SH-SY5Y (cell line): ENCODE measurements at regions not wholly inside any gene's neighbourhood (a gene's known extent, or its start where the extent isn't known, plus 50 kb on each side); places are given as distances from the start of the nearest gene placed in this dataset.

Experiments
- GATA2 ChIP-seq: IDR thresholded peaks from 2 replicates; pipeline ENCODE4 v1.6.1; 2011; ENCODE audit warnings: mild to moderate bottlenecking, low read depth, low read length
- GATA3 ChIP-seq: IDR thresholded peaks from 2 replicates; pipeline ENCODE4 v1.6.1; 2011; ENCODE audit warnings: low read depth, mild to moderate bottlenecking, low read length, moderate library complexity

DNA sequence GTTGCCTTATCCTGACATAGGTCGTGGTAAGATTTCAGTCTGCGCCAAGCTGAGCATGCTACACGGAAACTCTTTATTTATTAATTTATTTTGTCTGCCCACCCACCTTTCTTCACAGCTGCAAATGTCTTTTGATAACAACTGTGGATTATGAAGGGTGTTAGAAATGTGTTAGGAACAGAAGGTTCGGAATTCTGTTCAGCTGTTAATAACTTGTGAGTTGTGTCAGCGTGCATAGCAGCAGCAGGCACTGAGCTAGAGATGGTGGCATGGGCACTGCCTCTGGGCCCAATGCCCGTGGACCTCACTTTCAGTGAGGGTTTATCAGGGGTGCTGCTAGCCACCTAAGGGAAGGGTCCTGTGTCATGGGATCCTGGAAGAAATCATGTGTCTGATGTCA is 162.5 kb upstream of the NTM start:
- TF ChIP-seq GATA2 (no peak), GATA3 (no peak)

DNA sequence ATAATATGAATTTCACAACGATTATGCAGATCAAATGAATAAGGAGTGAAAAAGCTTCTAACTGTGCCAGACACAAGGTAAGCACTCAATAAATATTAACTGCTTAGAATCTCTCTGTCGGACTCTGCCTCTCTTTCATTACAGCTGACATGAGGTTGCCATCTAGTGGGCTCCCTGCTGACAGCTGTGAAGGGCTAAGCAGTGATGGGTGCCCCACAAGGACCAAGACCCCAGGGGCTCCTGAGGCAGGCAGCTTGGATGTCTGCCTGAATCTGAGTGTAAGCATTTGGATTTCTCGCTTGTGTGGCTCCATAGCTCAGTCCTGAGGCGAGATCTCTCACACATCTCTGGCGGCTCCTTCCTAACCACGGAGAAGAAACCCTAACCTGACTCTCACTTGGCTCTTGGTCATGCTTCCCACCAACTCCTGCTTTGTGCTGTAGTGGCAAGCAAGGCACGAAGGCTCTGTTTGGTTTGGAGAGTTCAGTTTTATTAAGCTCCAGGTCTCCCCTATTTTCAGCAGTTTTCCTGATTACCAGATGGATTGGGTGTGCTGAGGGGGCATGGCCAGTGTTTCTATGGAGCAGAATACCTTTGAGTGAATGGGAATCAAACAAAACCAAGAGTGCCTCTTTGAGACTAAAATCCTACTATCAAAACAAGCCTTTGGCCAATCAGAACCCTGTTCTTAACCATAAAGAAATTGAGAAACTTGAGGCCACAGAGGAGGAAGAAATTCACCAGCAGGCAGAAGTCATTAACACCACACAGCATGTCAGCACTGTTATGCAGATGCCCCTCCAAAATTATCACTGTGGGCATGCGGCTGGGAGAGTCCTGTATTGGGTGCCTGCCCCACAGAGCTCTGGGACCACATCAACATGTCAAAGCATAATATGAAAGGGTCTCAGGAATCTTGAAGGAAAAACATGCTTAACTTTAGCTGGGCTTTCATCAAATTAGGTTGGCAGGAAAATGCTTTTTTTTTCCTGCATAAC is 152.8 kb upstream of the NTM start:
- TF ChIP-seq GATA2: no peak
- no peak for TF ChIP-seq GATA3

DNA sequence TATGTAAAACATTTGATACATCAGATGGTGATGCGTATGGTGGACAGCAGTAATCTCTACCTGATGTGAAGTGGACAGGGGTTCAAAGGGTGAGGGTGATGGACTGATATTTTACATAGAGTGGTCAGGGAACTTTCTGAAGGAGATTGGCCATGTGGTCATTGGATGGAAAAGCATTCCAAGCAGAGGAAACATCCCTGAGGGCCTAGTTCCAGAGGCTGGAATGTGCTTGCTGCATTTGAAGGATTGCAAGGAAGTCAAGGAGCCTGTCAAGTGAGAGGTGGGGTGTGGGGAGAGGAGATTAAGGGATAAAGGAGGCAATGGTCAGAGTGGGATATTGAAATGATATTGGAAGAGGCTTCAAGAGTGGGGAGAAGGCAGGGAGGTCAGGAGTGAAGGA is 151.9 kb upstream of the NTM start:
- TF ChIP-seq GATA3: no peak
- no peak for TF ChIP-seq GATA2

DNA sequence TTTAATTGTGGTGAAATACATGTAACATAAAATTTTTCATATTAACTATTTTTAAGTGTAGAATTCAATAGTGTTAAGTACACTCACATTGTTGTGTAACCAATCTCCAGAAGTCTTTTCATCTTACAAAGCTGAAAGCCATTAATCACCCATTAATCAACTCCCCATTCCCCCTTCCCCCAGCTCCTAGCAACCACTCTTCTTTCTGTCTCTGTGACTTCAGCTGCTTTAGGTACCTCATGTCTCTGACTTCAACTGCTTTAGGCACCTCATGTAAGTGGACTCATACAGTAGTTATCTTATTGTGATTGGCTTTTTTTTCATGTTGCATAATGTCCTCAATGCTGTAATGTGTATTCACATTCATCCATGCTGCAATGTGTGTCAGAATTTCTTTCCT is 150.8 kb upstream of the NTM start:
- TF ChIP-seq GATA3 (no peak), GATA2 (no peak)

DNA sequence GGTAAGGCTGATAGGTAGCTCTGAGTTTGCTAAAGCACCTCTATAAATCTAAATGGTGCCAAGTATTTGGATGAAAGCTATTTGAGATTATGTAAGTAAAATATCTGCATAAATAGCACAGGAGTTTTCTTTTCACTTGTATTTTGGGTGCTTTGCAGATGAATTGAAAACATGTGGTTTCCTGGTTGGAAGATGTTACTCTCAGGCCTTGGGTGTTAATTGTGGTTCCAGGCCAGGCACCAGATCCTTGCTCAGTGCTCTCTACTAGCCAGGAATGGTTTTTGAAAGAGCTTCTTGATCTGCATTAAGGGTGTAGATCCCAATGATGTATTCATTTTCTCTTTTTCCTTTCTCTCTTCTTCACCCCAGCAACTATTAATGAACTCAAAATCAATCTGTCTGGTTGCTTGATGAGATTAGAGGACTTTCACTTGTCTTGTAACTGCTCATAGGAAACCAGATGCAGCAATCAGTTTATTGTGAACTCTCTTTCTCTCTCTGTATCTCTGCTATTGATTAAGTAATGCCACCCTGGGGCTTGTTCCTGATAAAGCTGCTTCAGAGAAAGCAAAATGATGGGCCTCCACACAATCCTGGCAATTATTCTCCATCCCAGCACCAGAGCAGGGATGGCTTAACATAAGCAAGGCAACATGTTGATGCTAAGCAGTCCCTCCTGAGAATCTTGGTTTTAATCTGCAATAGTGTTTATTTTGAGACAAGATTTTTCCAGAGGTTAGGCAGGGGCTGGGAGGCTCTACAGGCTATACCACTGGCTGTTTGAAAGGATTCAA is 147.0 kb upstream of the NTM start:
- TF ChIP-seq GATA2 (peak; percentile 65), GATA3 (peak; percentile 66)

DNA sequence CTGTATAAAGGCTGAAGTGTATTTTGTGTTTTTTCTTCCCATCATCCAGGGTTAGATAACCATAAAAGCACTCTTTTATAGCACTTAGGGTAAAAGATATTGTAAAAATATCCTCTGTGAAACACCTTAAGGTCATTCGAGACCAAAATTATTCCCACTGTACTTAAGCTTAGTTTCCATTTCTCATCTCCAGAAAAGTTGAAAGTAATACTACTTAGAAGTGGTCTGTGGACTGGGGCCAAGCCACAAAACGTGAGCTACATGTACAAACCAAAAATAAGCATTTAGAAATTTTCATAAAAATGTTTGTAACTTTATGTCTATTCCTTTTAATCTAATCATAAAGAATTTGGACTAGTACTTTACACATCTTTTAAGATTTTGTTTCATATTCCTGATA is 142.0 kb upstream of the NTM start:
- TF ChIP-seq GATA3: no peak
- no peak for TF ChIP-seq GATA2

DNA sequence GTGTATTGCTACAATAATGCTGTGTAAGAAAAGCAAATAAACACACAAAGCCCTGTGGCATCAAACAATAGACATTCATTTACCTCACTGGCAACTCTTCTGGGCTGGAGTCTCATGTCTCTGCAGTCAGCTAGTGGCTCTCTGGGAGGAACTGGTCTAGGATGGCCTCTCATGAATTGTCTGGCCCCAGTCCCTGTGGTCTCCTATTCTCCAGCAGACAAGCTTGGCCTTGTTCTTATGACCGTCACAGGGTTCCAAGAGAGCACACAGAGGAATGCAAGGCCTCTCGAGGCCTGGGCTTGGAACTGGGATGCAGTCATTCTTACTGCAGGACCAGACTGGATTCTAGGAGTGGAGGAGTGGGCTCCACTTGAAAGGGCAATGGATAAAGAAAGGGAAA is 141.2 kb upstream of the NTM start:
- TF ChIP-seq GATA3 (no peak), GATA2 (no peak)

DNA sequence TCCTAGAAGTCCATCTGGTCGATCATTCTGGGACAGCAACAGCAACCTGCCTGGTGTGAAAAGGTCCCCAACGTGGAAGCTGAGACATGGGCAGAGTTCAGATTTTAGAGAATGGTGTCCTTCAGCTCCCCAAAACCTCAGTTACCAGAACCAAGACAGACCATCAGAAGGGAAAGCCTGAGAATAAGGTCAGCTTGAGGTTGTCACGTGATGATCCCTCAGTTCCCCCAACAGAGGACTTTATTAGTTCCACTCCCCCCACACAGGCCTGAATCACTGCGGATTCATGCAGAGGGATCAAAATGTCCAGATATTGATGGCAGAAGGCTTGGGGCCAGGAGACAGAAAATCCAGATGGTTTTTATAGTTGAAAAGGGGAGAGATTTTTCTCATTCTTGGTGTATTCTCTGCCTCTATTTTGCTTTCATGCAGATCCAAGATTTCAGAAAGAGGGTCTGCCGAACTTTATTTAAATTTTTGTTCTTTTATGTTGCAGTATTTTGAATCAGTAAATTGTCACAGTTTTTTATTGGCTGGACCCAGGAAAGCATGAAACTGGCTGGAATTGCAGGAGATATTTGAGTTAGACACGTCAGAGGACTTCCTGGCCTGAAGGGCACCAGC is 139.0 kb upstream of the NTM start:
- TF ChIP-seq GATA2 (no peak), GATA3 (no peak)

DNA sequence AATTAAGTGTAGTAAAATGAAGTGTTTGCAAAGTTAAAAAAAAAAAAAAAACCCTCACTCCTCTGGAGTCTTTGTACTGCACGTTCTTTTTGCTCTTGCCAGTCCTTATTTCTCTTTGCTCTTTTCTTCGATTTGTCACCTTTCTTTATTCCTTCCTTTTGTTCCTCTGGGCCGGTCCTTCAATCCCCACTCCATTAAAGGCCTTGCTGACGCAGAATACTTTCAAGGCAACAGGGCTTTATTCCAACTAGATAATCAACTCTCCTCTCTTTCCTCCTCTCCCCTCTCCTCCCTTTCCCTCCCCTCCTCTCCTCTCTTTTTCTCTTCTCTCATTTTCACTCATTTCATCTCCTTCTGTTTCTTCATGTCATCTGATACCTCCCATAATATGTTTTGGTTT is 138.2 kb upstream of the NTM start:
- TF ChIP-seq GATA3: no peak
- no peak for TF ChIP-seq GATA2

DNA sequence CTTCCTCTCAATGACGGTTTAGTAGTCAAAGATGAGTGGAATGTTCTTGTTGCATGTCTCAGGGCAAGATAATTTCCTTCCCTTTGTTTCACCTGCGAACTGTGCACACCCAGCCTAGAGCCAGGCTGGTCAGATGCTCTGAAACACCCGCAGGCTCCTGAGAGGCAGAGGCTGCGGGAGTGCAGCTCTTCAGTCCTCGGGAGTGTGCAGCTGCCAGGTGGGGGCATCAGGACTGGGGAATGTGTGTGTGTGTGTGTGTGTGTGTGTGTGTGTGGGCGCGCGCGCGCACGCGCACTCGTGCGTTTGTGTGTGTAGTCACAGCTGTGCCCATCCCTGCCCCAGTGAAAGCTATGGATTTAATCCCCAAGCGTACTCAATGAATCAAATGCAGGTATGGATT is 136.2 kb upstream of the NTM start:
- TF ChIP-seq GATA3: no peak
- no peak for TF ChIP-seq GATA2

DNA sequence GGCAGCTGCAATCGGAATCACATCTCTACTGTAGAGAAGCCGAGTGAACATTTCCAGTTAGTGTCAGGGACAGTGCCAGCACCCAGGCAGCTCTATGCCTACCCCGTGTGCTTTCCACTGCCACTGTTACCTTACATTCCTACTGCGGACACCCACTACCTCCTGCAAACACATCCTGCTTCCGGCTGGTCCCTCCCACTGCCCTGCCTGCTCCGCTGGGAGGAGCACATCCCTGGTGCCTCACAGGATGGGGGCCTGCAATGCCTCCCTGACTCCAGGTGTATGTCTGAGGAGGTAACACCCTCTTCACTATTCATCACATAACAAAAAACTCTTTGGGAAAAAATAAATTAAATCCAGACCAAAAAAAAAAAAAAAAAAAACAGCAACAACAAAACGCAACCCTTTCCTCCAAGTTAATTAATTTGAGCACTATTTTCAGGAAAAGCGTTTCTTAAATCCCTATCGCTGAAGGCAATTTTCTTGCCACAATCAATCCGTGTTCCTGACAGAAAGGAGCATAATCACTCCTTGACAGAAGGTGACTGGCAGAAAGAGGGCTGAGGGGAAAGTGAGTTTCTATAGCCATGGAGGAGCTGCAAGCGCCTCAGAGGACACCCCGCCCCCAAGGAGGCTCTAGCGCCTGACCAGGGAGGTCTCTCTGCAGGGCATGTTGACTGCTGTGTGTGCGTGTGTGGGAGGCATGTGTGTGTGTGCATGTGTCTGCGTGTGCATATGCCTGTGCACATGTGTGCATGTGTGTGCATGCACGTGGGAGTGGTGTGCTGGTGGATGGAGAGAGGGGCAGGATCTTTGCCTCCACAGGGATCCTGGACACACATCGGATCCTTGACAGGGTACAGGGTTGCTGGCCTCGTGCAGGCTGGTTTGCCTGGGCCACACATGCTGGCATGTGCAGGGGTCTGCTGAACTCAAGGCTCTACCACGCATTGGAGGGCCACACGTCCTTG is 134.8 kb upstream of the NTM start:
- TF ChIP-seq GATA3 (no peak), GATA2 (no peak)

DNA sequence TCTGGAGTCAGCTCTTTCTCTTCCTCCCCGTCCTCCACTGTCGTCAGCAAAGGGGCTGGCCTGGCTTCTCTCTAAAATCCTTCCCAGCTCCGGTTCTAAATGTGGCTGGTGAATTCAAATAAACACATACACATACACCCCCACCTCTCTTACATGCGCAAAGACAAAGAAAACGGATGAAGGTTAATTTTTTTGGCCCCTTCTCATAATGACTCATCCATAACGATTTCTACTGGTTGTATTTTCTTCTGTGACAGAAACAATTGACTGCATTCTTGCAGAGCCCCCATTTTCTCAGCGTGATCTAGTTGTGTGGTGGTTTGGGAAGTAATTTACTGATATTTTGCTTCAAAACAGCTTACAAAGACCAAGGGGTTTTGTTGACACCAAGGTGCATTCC is 130.0 kb upstream of the NTM start:
- TF ChIP-seq GATA3: no peak
- TF ChIP-seq GATA2: no peak

DNA sequence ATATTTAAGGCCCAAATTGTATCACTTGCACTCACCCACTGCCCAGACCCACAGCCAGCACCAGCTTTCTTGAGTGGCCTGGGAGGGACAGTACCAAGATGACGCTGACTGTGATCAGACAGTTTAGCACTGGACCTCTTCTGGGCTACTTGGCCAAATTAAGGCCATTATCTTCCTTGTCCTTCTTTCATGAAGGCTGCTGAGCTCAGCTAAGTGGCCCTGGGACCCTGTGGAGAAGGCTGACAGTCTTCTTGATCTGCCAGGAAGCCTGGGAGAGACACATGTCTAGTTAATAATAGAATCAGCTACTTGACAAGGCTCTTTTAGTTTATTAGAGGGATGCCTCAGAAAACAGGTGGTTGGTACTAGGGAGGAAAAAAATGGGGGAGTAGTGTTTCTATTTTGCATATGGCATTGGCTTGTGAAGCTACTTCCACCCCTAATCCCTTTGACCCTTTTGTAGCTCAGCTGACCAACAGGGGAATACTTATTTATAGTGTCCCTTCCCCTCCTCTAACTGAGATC is 127.9 kb upstream of the NTM start:
- TF ChIP-seq GATA3 (no peak), GATA2 (no peak)
